ENCODE measurements at regions not wholly inside any gene's neighbourhood (a gene's known extent, or its start where the extent isn't known, plus 50 kb on each side); places are given as distances from the start of the nearest gene placed in this dataset.
A peak's percentile ranks its signal among the peaks of the same experiment; 100 is the strongest.

- CTCF ChIA-PET = no interaction called here
- TF ChIP-seq CTCF (IDR thresholded peaks at IDR 0.05; ENCODE audit: unreplicated experiment) = no peak
- Mint-ChIP-seq H3K9me3 (ENCODE audit: unreplicated experiment) (peaks cover 8% of the 10 kb centered on the region), H3K4me3 (ENCODE audit: unreplicated experiment) (no peak overlapping the region), H3K27me3 (ENCODE audit: insufficient read depth, unreplicated experiment) (no peaks in the 10 kb centered on the region), H3K4me1 (ENCODE audit: insufficient read depth, unreplicated experiment) (peaks cover 26% of the 10 kb centered on the region), H3K36me3 (ENCODE audit: insufficient read depth, unreplicated experiment) (no peaks in the 10 kb centered on the region), H3K27ac (ENCODE audit: low read depth, unreplicated experiment) (no peak overlapping the region)
- DNase-seq (ENCODE audit: unreplicated experiment) = no peak
- intact Hi-C loops (cut with micrococcal nuclease) = no loop called here
- BruUV-seq (replicated peaks) = no TSS peak
- POLR2A ChIA-PET = interaction anchor here (0.6 kb wide), 1 partner anchor 57 kb away, joined by 3 read pairs; no protein-coding TSS in a partner anchor
These were observed 181.9 kb upstream of the PPARGC1A start for GRCh38 chr4:24071612-24072372.

GRCh38 chr4:24070117-24070516 is 180.3 kb upstream of the PPARGC1A start:
- POLR2A ChIA-PET = no interaction called here
- no peak overlapping the region for H3K4me3 Mint-ChIP-seq (ENCODE audit: unreplicated experiment)
- TF ChIP-seq CTCF (IDR thresholded peaks at IDR 0.05; ENCODE audit: unreplicated experiment) = no peak
- peak; percentile 57 for DNase-seq (ENCODE audit: unreplicated experiment)
- no peaks in the 10 kb centered on the region for H3K27me3 Mint-ChIP-seq (ENCODE audit: insufficient read depth, unreplicated experiment)
- intact Hi-C loops (cut with micrococcal nuclease) = no loop called here
- peaks cover 26% of the 10 kb centered on the region for H3K4me1 Mint-ChIP-seq (ENCODE audit: insufficient read depth, unreplicated experiment)
- H3K27ac Mint-ChIP-seq (ENCODE audit: low read depth, unreplicated experiment) = peak overlapping the region; percentile 28
- BruUV-seq (replicated peaks) = no TSS peak
- H3K36me3 Mint-ChIP-seq (ENCODE audit: insufficient read depth, unreplicated experiment) = no peaks in the 10 kb centered on the region
- CTCF ChIA-PET = no interaction called here
- H3K9me3 Mint-ChIP-seq (ENCODE audit: unreplicated experiment) = no peaks in the 10 kb centered on the region

- no TSS peak for BruUV-seq (replicated peaks)
- DNase-seq (ENCODE audit: unreplicated experiment) = peak; percentile 86
- Mint-ChIP-seq H3K4me1 (ENCODE audit: insufficient read depth, unreplicated experiment) (peaks cover 26% of the 10 kb centered on the region), H3K27me3 (ENCODE audit: insufficient read depth, unreplicated experiment) (no peaks in the 10 kb centered on the region), H3K27ac (ENCODE audit: low read depth, unreplicated experiment) (peak overlapping the region; percentile 95), H3K9me3 (ENCODE audit: unreplicated experiment) (no peaks in the 10 kb centered on the region), H3K36me3 (ENCODE audit: insufficient read depth, unreplicated experiment) (no peaks in the 10 kb centered on the region), H3K4me3 (ENCODE audit: unreplicated experiment) (no peak overlapping the region)
- POLR2A ChIA-PET = interaction anchor here (0.6 to 1.5 kb wide), 5 partner anchors 16 to 643 kb away, joined by 3 to 6 read pairs (median 4); no protein-coding TSS in a partner anchor
- TF ChIP-seq CTCF (IDR thresholded peaks at IDR 0.05; ENCODE audit: unreplicated experiment) = no peak
- intact Hi-C loops (cut with micrococcal nuclease) = no loop called here
- CTCF ChIA-PET = interaction anchor here (0.7 to 1.4 kb wide), 2 partner anchors 12 to 353 kb away, joined by 3 to 4 read pairs; no protein-coding TSS in a partner anchor
These were observed 177.7 kb upstream of the PPARGC1A start for GRCh38 chr4:24067367-24068193.

- Mint-ChIP-seq H3K4me3 (ENCODE audit: unreplicated experiment) (no peak overlapping the region), H3K36me3 (ENCODE audit: insufficient read depth, unreplicated experiment) (no peaks in the 10 kb centered on the region), H3K27me3 (ENCODE audit: insufficient read depth, unreplicated experiment) (no peaks in the 10 kb centered on the region), H3K4me1 (ENCODE audit: insufficient read depth, unreplicated experiment) (peaks cover 26% of the 10 kb centered on the region), H3K9me3 (ENCODE audit: unreplicated experiment) (no peaks in the 10 kb centered on the region), H3K27ac (ENCODE audit: low read depth, unreplicated experiment) (no peak overlapping the region)
- intact Hi-C loops (cut with micrococcal nuclease) = no loop called here
- BruUV-seq (replicated peaks) = no TSS peak
- DNase-seq (ENCODE audit: unreplicated experiment) = no peak
- CTCF ChIA-PET = interaction anchor here (0.5 to 1.4 kb wide), 3 partner anchors 10 to 1169 kb away, joined by 3 read pairs; no protein-coding TSS in a partner anchor
- TF ChIP-seq CTCF (IDR thresholded peaks at IDR 0.05; ENCODE audit: unreplicated experiment) = no peak
- POLR2A ChIA-PET = interaction anchor here (0.6 to 0.9 kb wide), 4 partner anchors 40 to 1054 kb away, joined by 3 read pairs; no protein-coding TSS in a partner anchor
These were observed 176.1 kb upstream of the PPARGC1A start for GRCh38 chr4:24065974-24066373.
